ENCODE measurements at regions not wholly inside any gene's neighbourhood (a gene's known extent, or its start where the extent isn't known, plus 50 kb on each side); places are given as distances from the start of the nearest gene placed in this dataset.

- Mint-ChIP-seq H3K9me3 (peaks cover 0 to 4% (median 0%) of the 10 kb centered on the region in 7 donors), H3K4me1 (no peaks in the 10 kb centered on the region), H3K27me3 (ENCODE audit: low read depth in 3 of 3) (peaks cover 0 to 1% (median 0%) of the 10 kb centered on the region in 3 donors), H3K27ac (no peak overlapping the region), H3K36me3 (no peaks in the 10 kb centered on the region), H3K4me3 (no peak overlapping the region)
- no peak overlapping the region for H3K4me2 ChIP-seq (replicated peaks; ENCODE audit: extremely low read depth, low read length, poor library complexity, severe bottlenecking)
- H3K27me3 ChIP-seq (ENCODE audit: control insufficient read depth in 2 of 2, insufficient read depth in 2 of 2, low read length in 2 of 2) = no peaks in the 10 kb centered on the region
- WGBS (ENCODE audit: insufficient coverage) = no CpG with 5 or more reads among the region's 2 CpGs
- H3K4me3 ChIP-seq (replicated peaks in 1 of 3; ENCODE audit: low read depth in 2 of 3, low read length in 3 of 3) = no peak overlapping the region
- H3K36me3 ChIP-seq (replicated peaks in 1 of 2; ENCODE audit: control insufficient read depth in 1 of 2, insufficient read depth in 2 of 2, low read length in 2 of 2) = no peaks in the 10 kb centered on the region
- no peaks in the 10 kb centered on the region for H3K9me3 ChIP-seq (replicated peaks in 1 of 2; ENCODE audit: control insufficient read depth in 1 of 2, insufficient read depth in 1 of 2, low read length in 2 of 2)
- H3K79me2 ChIP-seq (ENCODE audit: insufficient read depth, low read length) = no peaks in the 10 kb centered on the region
- no peak overlapping the region for H2AFZ ChIP-seq (ENCODE audit: insufficient read depth, low read depth, low read length, poor library complexity, severe bottlenecking)
- intact Hi-C loops (cut with micrococcal nuclease) = no loop called here
- no peak overlapping the region for H3K9ac ChIP-seq (ENCODE audit: insufficient read depth, low read length, poor library complexity, severe bottlenecking)
- DNase-seq = no peak
- no peak overlapping the region for H3K27ac ChIP-seq (ENCODE audit: low read depth in 1 of 2, low read length in 2 of 2)
- H4K20me1 ChIP-seq (ENCODE audit: insufficient read depth, low read length) = no peaks in the 10 kb centered on the region
- H3K4me1 ChIP-seq (ENCODE audit: control insufficient read depth in 1 of 2, insufficient read depth in 2 of 2, low read length in 2 of 2) = no peaks in the 10 kb centered on the region
- TF ChIP-seq, protein P1, sequence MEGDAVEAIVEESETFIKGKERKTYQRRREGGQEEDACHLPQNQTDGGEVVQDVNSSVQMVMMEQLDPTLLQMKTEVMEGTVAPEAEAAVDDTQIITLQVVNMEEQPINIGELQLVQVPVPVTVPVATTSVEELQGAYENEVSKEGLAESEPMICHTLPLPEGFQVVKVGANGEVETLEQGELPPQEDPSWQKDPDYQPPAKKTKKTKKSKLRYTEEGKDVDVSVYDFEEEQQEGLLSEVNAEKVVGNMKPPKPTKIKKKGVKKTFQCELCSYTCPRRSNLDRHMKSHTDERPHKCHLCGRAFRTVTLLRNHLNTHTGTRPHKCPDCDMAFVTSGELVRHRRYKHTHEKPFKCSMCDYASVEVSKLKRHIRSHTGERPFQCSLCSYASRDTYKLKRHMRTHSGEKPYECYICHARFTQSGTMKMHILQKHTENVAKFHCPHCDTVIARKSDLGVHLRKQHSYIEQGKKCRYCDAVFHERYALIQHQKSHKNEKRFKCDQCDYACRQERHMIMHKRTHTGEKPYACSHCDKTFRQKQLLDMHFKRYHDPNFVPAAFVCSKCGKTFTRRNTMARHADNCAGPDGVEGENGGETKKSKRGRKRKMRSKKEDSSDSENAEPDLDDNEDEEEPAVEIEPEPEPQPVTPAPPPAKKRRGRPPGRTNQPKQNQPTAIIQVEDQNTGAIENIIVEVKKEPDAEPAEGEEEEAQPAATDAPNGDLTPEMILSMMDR (IDR thresholded peaks at IDR 0.05) = no peak
Observed at GRCh38 chr6:84399003-84399402, 171.6 kb upstream of the CEP162 start.

DNA sequence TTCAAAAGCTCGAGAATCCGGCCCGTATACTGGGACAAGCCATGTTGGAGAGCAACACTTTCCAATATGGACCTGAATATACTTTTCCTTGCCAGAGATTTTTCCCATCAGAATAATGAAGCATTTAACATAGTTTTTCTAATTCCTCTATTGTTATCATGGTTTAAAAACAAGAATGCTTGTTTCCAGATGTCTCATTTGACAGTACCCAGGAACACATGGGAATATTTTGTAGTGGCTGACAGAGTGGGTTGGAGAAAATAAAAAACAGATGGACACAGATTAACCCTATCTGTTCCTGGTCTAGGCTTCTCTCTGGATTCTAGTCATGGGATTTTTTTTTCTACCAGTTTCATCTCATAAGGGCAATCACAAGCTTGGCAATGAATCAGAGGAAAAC lies 164.8 kb upstream of the CEP162 start:
- no peak overlapping the region for H3K27ac Mint-ChIP-seq
- Histone ChIP-seq H3K27me3 (ENCODE audit: control insufficient read depth in 2 of 2, insufficient read depth in 2 of 2, low read length in 2 of 2) (no peaks in the 10 kb centered on the region), H3K36me3 (replicated peaks in 1 of 2; ENCODE audit: control insufficient read depth in 1 of 2, insufficient read depth in 2 of 2, low read length in 2 of 2) (no peaks in the 10 kb centered on the region), H3K9ac (ENCODE audit: insufficient read depth, low read length, poor library complexity, severe bottlenecking) (no peak overlapping the region), H3K9me3 (replicated peaks in 1 of 2; ENCODE audit: control insufficient read depth in 1 of 2, insufficient read depth in 1 of 2, low read length in 2 of 2) (peaks cover 0 to 5% of the 10 kb centered on the region in 2 donors), H3K79me2 (ENCODE audit: insufficient read depth, low read length) (no peaks in the 10 kb centered on the region), H4K20me1 (ENCODE audit: insufficient read depth, low read length) (no peaks in the 10 kb centered on the region), H3K4me1 (ENCODE audit: control insufficient read depth in 1 of 2, insufficient read depth in 2 of 2, low read length in 2 of 2) (no peaks in the 10 kb centered on the region), H2AFZ (ENCODE audit: insufficient read depth, low read depth, low read length, poor library complexity, severe bottlenecking) (no peak overlapping the region), H3K4me2 (replicated peaks; ENCODE audit: extremely low read depth, low read length, poor library complexity, severe bottlenecking) (no peak overlapping the region), H3K4me3 (replicated peaks in 1 of 3; ENCODE audit: low read depth in 2 of 3, low read length in 3 of 3) (no peak overlapping the region), H3K27ac (ENCODE audit: low read depth in 1 of 2, low read length in 2 of 2) (no peak overlapping the region)
- TF ChIP-seq, protein P1 (IDR thresholded peaks at IDR 0.05) = no peak
- intact Hi-C loops (cut with micrococcal nuclease) = no loop called here
- no peaks in the 10 kb centered on the region for H3K27me3 Mint-ChIP-seq (ENCODE audit: low read depth in 3 of 3)
- H3K4me3 Mint-ChIP-seq = no peak overlapping the region
- no peaks in the 10 kb centered on the region for H3K4me1 Mint-ChIP-seq
- WGBS (ENCODE audit: insufficient coverage) = no CpG with 5 or more reads among the region's 3 CpGs
- no peaks in the 10 kb centered on the region for H3K36me3 Mint-ChIP-seq
- no peak for DNase-seq
- H3K9me3 Mint-ChIP-seq = peaks cover 0 to 3% (median 2%) of the 10 kb centered on the region in 7 donors
